ENCODE measurements at regions not wholly inside any gene's neighbourhood (a gene's known extent, or its start where the extent isn't known, plus 50 kb on each side); places are given as distances from the start of the nearest gene placed in this dataset.
A peak's percentile ranks its signal among the peaks of the same experiment; 100 is the strongest.

- TF ChIP-seq EGR1 (IDR thresholded peaks at IDR 0.05; ENCODE audit: low read depth) (no peak), CTCF (IDR thresholded peaks at IDR 0.05 in 2 of 3, conservative IDR thresholded peaks at IDR 0.05 in 1 of 3; ENCODE audit: borderline replicate concordance in 1 of 3, insufficient read depth in 1 of 3, low read depth in 2 of 3, low read length in 2 of 3) (peak in 2 of 3 experiments; percentile 56 to 60; a peak in 4 of 6 replicates), SP1 (IDR thresholded peaks at IDR 0.05; ENCODE audit: low read depth) (no peak), RAD21 (IDR thresholded peaks at IDR 0.05; ENCODE audit: low read depth) (peak; percentile 48), ATF3 (IDR thresholded peaks at IDR 0.05) (no peak), FOSL1 (IDR thresholded peaks at IDR 0.05; ENCODE audit: low read depth) (no peak), ELF1 (IDR thresholded peaks at IDR 0.05; ENCODE audit: borderline replicate concordance, low read depth) (no peak)
- H3K27me3 ChIP-seq (ENCODE audit: insufficient read depth, low read length): peaks cover 14% of the 10 kb centered on the region
- no peak overlapping the region for H3K4me3 ChIP-seq (replicated peaks in 1 of 2; ENCODE audit: low read depth in 1 of 2, low read length in 2 of 2)
- no peaks in the 10 kb centered on the region for H3K4me1 ChIP-seq (ENCODE audit: control insufficient read depth in 1 of 2, insufficient read depth in 2 of 2, low read length in 2 of 2)
- intact Hi-C loops (cut with micrococcal nuclease): loop anchor here (2.0 kb wide), 1 partner anchor 374 kb away; no protein-coding TSS in a partner anchor
- DNase-seq (ENCODE audit: low read depth, low spot score): peak; percentile 8
- H3K27ac ChIP-seq (ENCODE audit: low read depth, low read length): no peak overlapping the region
- ATAC-seq: peak; percentile 81
- BruUV-seq (replicated peaks): no TSS peak
- H3K36me3 ChIP-seq (ENCODE audit: control insufficient read depth in 1 of 2, insufficient read depth in 2 of 2, low read length in 2 of 2): no peaks in the 10 kb centered on the region
- no peaks in the 10 kb centered on the region for H4K20me1 ChIP-seq (ENCODE audit: insufficient read depth)
- RAD21 ChIA-PET (ENCODE audit: low non-redundant PET in 1 of 2, low total read pairs in 2 of 2, uncharacterized antibody in 2 of 2, unreplicated experiment in 2 of 2): no interaction called here
- no peak overlapping the region for H3K9ac ChIP-seq (ENCODE audit: low read length)
- POLR2A ChIA-PET: no interaction called here
- H2AFZ ChIP-seq (ENCODE audit: low read depth, low read length, poor library complexity, severe bottlenecking): no peak overlapping the region
- H3K9me2 ChIP-seq (ENCODE audit: insufficient read depth): no peaks in the 10 kb centered on the region
- no peaks in the 10 kb centered on the region for H3K9me3 ChIP-seq (ENCODE audit: control insufficient read depth in 1 of 2, insufficient read depth in 1 of 2, low read depth in 1 of 2, low read length in 2 of 2)
- CTCF ChIA-PET: interaction anchor here (0.9 to 1.4 kb wide), 2 partner anchors 23 kb away, joined by 3 read pairs; no protein-coding TSS in a partner anchor
- no peaks in the 10 kb centered on the region for H3K79me2 ChIP-seq (ENCODE audit: insufficient read depth, low read length)
- no peak overlapping the region for H3K4me2 ChIP-seq (ENCODE audit: low read length)
Observed at GRCh38 chr2:17148407-17149145, 369.7 kb downstream of the RAD51AP2 start.

GRCh38 chr2:17146358-17146757 is 371.9 kb downstream of the RAD51AP2 start:
- Histone ChIP-seq H3K9ac (ENCODE audit: low read length) (no peak overlapping the region), H3K9me3 (ENCODE audit: control insufficient read depth in 1 of 2, insufficient read depth in 1 of 2, low read depth in 1 of 2, low read length in 2 of 2) (no peaks in the 10 kb centered on the region), H3K4me2 (ENCODE audit: low read length) (no peak overlapping the region), H3K4me1 (ENCODE audit: control insufficient read depth in 1 of 2, insufficient read depth in 2 of 2, low read length in 2 of 2) (no peaks in the 10 kb centered on the region), H3K27me3 (ENCODE audit: insufficient read depth, low read length) (peaks cover 14% of the 10 kb centered on the region), H3K4me3 (replicated peaks in 1 of 2; ENCODE audit: low read depth in 1 of 2, low read length in 2 of 2) (no peak overlapping the region), H2AFZ (ENCODE audit: low read depth, low read length, poor library complexity, severe bottlenecking) (no peak overlapping the region), H3K79me2 (ENCODE audit: insufficient read depth, low read length) (no peaks in the 10 kb centered on the region), H3K27ac (ENCODE audit: low read depth, low read length) (no peak overlapping the region), H3K9me2 (ENCODE audit: insufficient read depth) (no peaks in the 10 kb centered on the region), H3K36me3 (ENCODE audit: control insufficient read depth in 1 of 2, insufficient read depth in 2 of 2, low read length in 2 of 2) (no peaks in the 10 kb centered on the region), H4K20me1 (ENCODE audit: insufficient read depth) (no peaks in the 10 kb centered on the region)
- ChIA-PET POLR2A (no interaction called here), RAD21 (ENCODE audit: low non-redundant PET in 1 of 2, low total read pairs in 2 of 2, uncharacterized antibody in 2 of 2, unreplicated experiment in 2 of 2) (no interaction called here), CTCF (no interaction called here)
- DNase-seq (ENCODE audit: low read depth, low spot score) (no peak), ATAC-seq (no peak)
- intact Hi-C loops (cut with micrococcal nuclease): no loop called here
- BruUV-seq (replicated peaks): no TSS peak
- no peak for TF ChIP-seq POLR2AphosphoS5 (IDR thresholded peaks at IDR 0.05; ENCODE audit: low read depth, low read length)
- no peak for TF ChIP-seq FOSL1 (IDR thresholded peaks at IDR 0.05; ENCODE audit: low read depth)
- no peak for TF ChIP-seq TCF7L2 (IDR thresholded peaks at IDR 0.05; ENCODE audit: borderline replicate concordance, extremely low read depth, insufficient read depth, insufficient read length)
- no peak for TF ChIP-seq SRF (IDR thresholded peaks at IDR 0.05; ENCODE audit: low read depth)
- TF ChIP-seq YY1 (IDR thresholded peaks at IDR 0.05; ENCODE audit: extremely low read depth, insufficient replicate concordance, low read depth, low read length): no peak
- TF ChIP-seq CEBPB (IDR thresholded peaks at IDR 0.05; ENCODE audit: low read depth): no peak
- no peak for TF ChIP-seq ZNF274 (IDR thresholded peaks at IDR 0.05; ENCODE audit: low read depth, low read length)
- TF ChIP-seq ELF1 (IDR thresholded peaks at IDR 0.05; ENCODE audit: borderline replicate concordance, low read depth): no peak
- no peak for TF ChIP-seq SIN3A (IDR thresholded peaks at IDR 0.05; ENCODE audit: low read depth)
- no peak for TF ChIP-seq ZFX (IDR thresholded peaks at IDR 0.05)
- no peak for TF ChIP-seq CBX3 (IDR thresholded peaks at IDR 0.05; ENCODE audit: low read depth)
- no peak for TF ChIP-seq CTCF (IDR thresholded peaks at IDR 0.05 in 2 of 3, conservative IDR thresholded peaks at IDR 0.05 in 1 of 3; ENCODE audit: borderline replicate concordance in 1 of 3, insufficient read depth in 1 of 3, low read depth in 2 of 3, low read length in 2 of 3)
- no peak for TF ChIP-seq POLR2A (IDR thresholded peaks at IDR 0.05; ENCODE audit: borderline replicate concordance, extremely low read depth, insufficient read depth, insufficient read length)

Data from HCT116 (cell line).